Left colon (tissue), 2 donors: ENCODE measurements at regions not wholly inside any gene's neighbourhood (a gene's known extent, or its start where the extent isn't known, plus 50 kb on each side); places are given as distances from the start of the nearest gene placed in this dataset.

ENCODE experiments used
- ATAC-seq: fragments of 200-7000 bp; cut with Tn5 transposase; one replicate; pipeline ENCODE4 v1.9.1; 2020; ENCODE audit warnings: mild to moderate bottlenecking, moderate library complexity
- DNase-seq, 2 donors: peaks; one replicate each; pipeline ENCODE4 v3.0.0-alpha.2; 2020
- intact Hi-C, 2 donors: fragments of 100-400 bp; cut with DNase I in 1 of 2; cut with micrococcal nuclease in 1 of 2; formaldehyde crosslinking; loops; one replicate each; pipeline versions ENCODE4 v1.11.2 to v1.14.0; 2022; cut with DNase I, micrococcal nuclease
- donor health status: DM: no; HTN: no; CAD: no.
- donor health status: DM: yes; HTN: yes; CAD: no.

DNA sequence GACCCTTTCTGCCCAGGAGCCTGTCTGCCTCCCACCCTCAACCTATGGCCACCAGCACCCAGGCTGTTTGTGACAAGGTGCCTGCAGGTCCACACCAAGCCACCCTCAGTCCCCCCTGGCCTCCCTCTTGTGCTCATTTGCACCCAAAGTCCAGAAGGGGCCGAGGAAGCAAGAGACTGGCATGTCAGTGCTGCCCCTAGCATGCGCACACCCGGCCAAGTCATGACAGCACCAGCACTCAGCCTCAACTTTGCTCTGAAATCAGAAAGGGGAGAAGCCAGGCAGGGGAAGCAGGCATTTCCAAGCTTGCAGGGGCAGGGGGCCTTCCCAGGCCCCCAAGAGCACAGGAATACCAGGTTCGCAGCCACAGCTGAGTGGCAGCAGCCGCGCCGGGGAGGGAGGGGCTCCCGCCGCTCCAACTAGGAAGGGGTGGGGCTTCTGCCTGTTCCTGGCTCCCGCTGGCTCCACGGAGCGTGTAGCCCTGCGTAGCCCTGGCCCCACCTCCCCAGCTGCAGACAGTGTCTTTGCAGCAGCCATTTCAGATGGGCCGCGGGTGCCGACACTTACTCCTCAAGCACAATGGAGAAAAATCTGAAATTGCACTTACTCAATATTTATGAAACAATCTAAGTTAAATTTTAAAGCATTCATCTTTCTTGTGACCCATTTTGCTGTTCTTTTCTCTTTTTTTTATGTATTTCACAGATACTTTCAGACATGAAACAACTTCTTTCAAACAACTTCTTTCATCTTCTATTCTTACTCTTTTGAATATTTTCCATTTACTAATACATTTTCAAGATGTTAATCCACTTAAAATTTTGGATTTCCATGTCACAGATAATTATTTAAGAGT lies 54.9 kb upstream of the ABCB5 start:
- no peak for DNase-seq
- intact Hi-C loops, result no loop called here
- ATAC-seq, result no peak

GRCh38 chr7:20561466-20561865 lies 54.0 kb upstream of the ABCB5 start:
- DNase-seq (no peak), ATAC-seq (no peak)
- intact Hi-C loops, result no loop called here

- DNase-seq (no peak), ATAC-seq (no peak)
- intact Hi-C loops, result no loop called here
These were observed 53.6 kb upstream of the ABCB5 start for GRCh38 chr7:20561908-20562307.

DNA sequence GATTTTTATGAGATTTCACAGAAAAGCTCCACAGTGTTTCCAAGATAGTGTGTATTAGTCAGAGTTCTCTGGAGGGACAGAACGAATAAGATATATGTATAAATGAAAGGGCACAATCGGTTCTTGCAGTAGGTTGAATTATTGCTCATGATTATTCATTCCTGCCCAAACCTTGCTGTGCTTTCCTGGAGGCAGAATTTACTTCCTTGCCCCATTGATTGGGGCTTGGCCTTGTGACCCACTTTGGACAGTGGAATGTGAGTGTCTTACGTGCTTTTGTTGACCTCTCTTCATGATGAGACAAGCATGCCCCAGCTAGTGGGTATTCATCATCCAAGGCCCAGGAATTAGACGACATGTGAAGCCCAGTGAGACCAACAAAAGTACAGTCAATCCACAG lies 53.0 kb upstream of the ABCB5 start:
- intact Hi-C loops, result no loop called here
- ATAC-seq, result no peak
- no peak for DNase-seq
